ENCODE measurements at regions not wholly inside any gene's neighbourhood (a gene's known extent, or its start where the extent isn't known, plus 50 kb on each side); places are given as distances from the start of the nearest gene placed in this dataset.
A peak's percentile ranks its signal among the peaks of the same experiment; 100 is the strongest.

DNA sequence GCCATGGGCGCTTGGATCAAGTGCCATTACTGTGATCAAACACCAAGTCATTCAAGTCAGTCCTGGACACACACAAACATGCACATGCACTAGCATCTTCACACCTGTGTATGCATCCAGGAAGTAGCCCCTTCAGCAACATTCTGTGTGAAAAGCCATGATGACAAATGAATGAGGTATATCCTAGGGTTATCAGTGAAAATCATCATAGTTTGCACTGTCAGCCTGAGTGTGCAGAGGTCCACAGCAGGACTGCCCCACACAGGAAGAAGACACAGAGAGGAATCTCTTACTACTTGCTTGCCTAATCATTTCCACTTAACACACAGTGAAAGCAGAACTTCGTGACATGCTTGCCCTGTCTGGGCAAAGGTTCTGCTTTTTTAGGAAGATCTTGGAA lies 184.0 kb upstream of the ADO start:
- Mint-ChIP-seq H3K27ac (peak overlapping the region; percentile 60 to 91), H3K27me3 (no peaks in the 10 kb centered on the region), H3K9me3 (no peaks in the 10 kb centered on the region), H3K4me3 (peak overlapping the region; percentile 49), H3K36me3 (no peaks in the 10 kb centered on the region), H3K4me1 (ENCODE audit: low read depth in 2 of 2) (peaks cover 46 to 47% of the 10 kb centered on the region in 2 donors)
- DNase-seq (ENCODE audit: low spot score) (no peak), ATAC-seq (peak; percentile 81 to 88)

DNA sequence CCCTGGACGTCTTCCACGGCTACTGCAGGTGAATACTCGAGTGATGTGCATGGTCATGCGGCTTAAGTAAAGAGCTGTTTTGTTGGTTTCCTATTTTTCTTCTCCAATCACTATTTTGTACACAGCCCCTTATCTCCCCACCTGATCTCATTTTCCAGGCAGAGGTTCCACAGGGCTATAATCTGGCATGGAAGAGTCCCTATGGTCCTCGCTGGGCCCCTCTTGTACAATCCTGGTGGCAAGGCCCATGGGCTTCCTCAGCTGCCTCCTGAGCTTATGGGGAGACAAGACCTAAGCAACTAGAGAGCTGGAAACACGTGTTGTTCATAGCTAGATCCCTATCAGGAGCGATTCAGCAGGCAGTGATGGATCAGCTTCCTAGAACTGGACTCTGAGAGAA lies 181.3 kb upstream of the ADO start:
- ATAC-seq (no peak), DNase-seq (ENCODE audit: low spot score) (no peak)
- no peaks in the 10 kb centered on the region for H3K27me3 Mint-ChIP-seq
- no peaks in the 10 kb centered on the region for H3K9me3 Mint-ChIP-seq
- H3K36me3 Mint-ChIP-seq: no peaks in the 10 kb centered on the region
- no peak overlapping the region for H3K4me3 Mint-ChIP-seq
- H3K27ac Mint-ChIP-seq: peak overlapping the region in 1 of 2 donors; percentile 69
- peaks cover 31% of the 10 kb centered on the region in 2 donors for H3K4me1 Mint-ChIP-seq (ENCODE audit: low read depth in 2 of 2)

DNA sequence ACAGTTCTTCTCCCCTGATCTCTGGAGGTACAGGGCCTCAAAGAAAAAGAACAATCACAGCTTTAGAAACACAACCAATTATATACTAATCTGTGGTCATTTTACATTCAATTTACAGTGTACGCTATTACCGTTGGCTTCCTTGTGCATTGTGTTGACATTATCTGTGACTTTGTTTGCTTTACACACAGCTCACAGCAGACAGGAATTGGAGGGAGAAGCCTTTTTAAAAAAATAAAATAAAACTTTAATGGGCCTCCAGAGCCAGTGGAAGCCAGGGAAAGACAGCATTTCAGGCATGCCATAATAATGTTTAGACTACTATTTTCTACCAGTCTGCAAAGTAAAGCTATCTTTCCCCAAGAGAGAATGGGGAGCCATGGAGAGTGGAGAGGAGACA lies 179.0 kb upstream of the ADO start:
- no peaks in the 10 kb centered on the region for H3K27me3 Mint-ChIP-seq
- DNase-seq (ENCODE audit: low spot score) (no peak), ATAC-seq (no peak)
- no peaks in the 10 kb centered on the region for H3K36me3 Mint-ChIP-seq
- no peak overlapping the region for H3K4me3 Mint-ChIP-seq
- no peaks in the 10 kb centered on the region for H3K9me3 Mint-ChIP-seq
- H3K4me1 Mint-ChIP-seq (ENCODE audit: low read depth in 2 of 2): peaks cover 12 to 18% of the 10 kb centered on the region in 2 donors
- H3K27ac Mint-ChIP-seq: no peak overlapping the region

- ATAC-seq: no peak
- H3K9me3 Mint-ChIP-seq: no peaks in the 10 kb centered on the region
- H3K36me3 Mint-ChIP-seq: no peaks in the 10 kb centered on the region
- H3K27ac Mint-ChIP-seq: no peak overlapping the region
- H3K4me1 Mint-ChIP-seq (ENCODE audit: low read depth in 2 of 2): peaks cover 7 to 17% of the 10 kb centered on the region in 2 donors
- H3K27me3 Mint-ChIP-seq: no peaks in the 10 kb centered on the region
- H3K4me3 Mint-ChIP-seq: no peak overlapping the region
- no peak for DNase-seq (ENCODE audit: low spot score)
Measured at GRCh38 chr10:62626079-62626478, 178.4 kb upstream of the ADO start.

GRCh38 chr10:62626817-62627216 lies 177.7 kb upstream of the ADO start:
- DNase-seq (ENCODE audit: low spot score) (no peak), ATAC-seq (no peak)
- Mint-ChIP-seq H3K36me3 (no peaks in the 10 kb centered on the region), H3K9me3 (no peaks in the 10 kb centered on the region), H3K4me1 (ENCODE audit: low read depth in 2 of 2) (peaks cover 14 to 15% of the 10 kb centered on the region in 2 donors), H3K27me3 (no peaks in the 10 kb centered on the region), H3K4me3 (no peak overlapping the region), H3K27ac (peak overlapping the region in 1 of 2 donors; percentile 28)

DNA sequence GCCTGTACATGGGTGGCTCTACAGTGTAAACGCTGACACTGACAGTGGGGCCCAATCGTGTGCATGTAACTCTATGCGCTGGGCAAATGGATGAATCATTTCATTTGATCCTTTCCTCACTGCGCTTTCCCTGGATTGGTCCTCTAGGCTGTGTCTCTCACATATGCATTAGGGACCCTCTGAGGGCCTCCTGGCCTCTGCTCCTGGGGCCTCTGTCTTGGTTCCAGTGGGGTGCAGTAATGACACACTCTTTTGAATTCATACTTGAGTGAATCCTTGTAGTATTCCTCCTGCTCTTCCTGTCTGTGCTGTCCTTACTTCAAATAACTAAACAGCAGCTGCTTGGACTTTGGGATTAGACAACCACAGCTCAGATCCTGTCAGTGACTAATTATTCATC lies 176.5 kb upstream of the ADO start:
- DNase-seq (ENCODE audit: low spot score) (no peak), ATAC-seq (no peak)
- Mint-ChIP-seq H3K4me3 (no peak overlapping the region), H3K27me3 (no peaks in the 10 kb centered on the region), H3K27ac (no peak overlapping the region), H3K4me1 (ENCODE audit: low read depth in 2 of 2) (peaks cover 19 to 25% of the 10 kb centered on the region in 2 donors), H3K36me3 (no peaks in the 10 kb centered on the region), H3K9me3 (no peaks in the 10 kb centered on the region)

GRCh38 chr10:62631241-62631640 lies 173.3 kb upstream of the ADO start:
- DNase-seq (ENCODE audit: low spot score) (no peak), ATAC-seq (no peak)
- Mint-ChIP-seq H3K36me3 (no peaks in the 10 kb centered on the region), H3K4me1 (ENCODE audit: low read depth in 2 of 2) (peaks cover 32 to 34% of the 10 kb centered on the region in 2 donors), H3K27me3 (no peaks in the 10 kb centered on the region), H3K4me3 (no peak overlapping the region), H3K27ac (peak overlapping the region; percentile 91 to 96), H3K9me3 (no peaks in the 10 kb centered on the region)

DNA sequence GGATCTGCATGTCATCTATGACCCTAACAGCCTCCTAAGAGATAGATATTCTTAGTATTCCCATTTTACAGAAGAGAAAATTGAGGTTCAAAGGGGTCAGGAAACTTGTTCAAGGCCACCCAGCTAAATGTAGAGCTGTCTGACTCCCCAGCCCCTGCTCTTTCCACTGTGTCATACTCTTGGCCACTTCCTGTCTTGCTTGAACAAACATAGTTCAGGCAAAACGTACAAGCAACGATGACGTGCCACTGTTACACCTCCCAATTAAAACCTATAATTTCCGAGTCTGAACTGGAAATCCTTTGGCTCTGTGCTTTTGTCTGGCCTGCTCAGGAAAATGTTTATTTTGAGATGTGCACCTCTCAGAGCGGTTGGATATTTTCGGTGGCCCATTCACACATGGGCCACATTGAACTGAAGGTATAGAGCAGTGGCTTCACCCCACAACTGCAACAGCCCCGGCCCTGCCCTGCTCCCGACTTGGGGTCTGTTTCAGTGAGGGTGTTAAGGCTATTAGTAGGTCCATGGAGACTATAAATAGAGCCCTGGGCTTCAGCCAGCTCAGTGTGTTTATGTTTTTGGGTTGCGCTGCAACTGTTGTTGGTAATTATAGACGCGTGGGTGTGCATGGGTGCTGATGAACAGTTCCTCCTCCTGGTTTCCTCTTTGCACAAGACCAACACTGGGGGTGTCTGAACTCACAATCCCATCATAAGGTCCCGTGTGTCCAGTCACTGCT lies 172.3 kb upstream of the ADO start:
- Mint-ChIP-seq H3K36me3 (no peaks in the 10 kb centered on the region), H3K4me3 (peak overlapping the region; percentile 86), H3K4me1 (ENCODE audit: low read depth in 2 of 2) (peaks cover 26 to 31% of the 10 kb centered on the region in 2 donors), H3K27ac (peak overlapping the region; percentile 91 to 96), H3K9me3 (no peaks in the 10 kb centered on the region), H3K27me3 (no peaks in the 10 kb centered on the region)
- ATAC-seq: peak; percentile 94 to 96
- peak; percentile 76 for DNase-seq (ENCODE audit: low spot score)

- Mint-ChIP-seq H3K4me1 (ENCODE audit: low read depth in 2 of 2) (peaks cover 25 to 31% of the 10 kb centered on the region in 2 donors), H3K27me3 (no peaks in the 10 kb centered on the region), H3K9me3 (no peaks in the 10 kb centered on the region), H3K27ac (no peak overlapping the region), H3K4me3 (peak overlapping the region; percentile 0), H3K36me3 (no peaks in the 10 kb centered on the region)
- ATAC-seq: no peak
- no peak for DNase-seq (ENCODE audit: low spot score)
Measured at GRCh38 chr10:62633976-62634375, 170.5 kb upstream of the ADO start.

GRCh38 chr10:62634576-62634975 lies 169.9 kb upstream of the ADO start:
- H3K36me3 Mint-ChIP-seq: no peaks in the 10 kb centered on the region
- DNase-seq (ENCODE audit: low spot score) (no peak), ATAC-seq (no peak)
- H3K9me3 Mint-ChIP-seq: no peaks in the 10 kb centered on the region
- no peak overlapping the region for H3K4me3 Mint-ChIP-seq
- peak overlapping the region in 1 of 2 donors; percentile 9 for H3K27ac Mint-ChIP-seq
- no peaks in the 10 kb centered on the region for H3K27me3 Mint-ChIP-seq
- peaks cover 25 to 35% of the 10 kb centered on the region in 2 donors for H3K4me1 Mint-ChIP-seq (ENCODE audit: low read depth in 2 of 2)

DNA sequence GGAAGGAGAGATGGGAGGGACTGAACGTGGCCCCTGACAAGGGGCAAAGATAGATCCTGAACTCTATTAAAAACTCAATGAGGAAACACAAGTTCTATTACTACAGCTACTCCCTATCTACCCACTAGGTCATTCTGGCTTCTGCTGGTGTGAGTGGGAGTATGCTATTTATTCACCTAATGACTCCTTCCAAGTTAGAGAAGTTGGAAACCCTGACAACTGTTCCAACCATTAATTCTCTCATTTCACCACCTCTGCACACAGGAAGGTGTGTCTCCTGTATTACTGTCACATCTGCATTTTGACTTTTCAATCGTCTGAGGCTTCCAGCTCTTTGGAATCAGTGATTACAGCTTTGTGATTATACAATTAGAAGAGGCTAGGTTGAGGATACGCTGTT lies 169.4 kb upstream of the ADO start:
- no peaks in the 10 kb centered on the region for H3K36me3 Mint-ChIP-seq
- H3K27me3 Mint-ChIP-seq: no peaks in the 10 kb centered on the region
- peaks cover 25 to 39% of the 10 kb centered on the region in 2 donors for H3K4me1 Mint-ChIP-seq (ENCODE audit: low read depth in 2 of 2)
- DNase-seq (ENCODE audit: low spot score): no peak
- H3K4me3 Mint-ChIP-seq: no peak overlapping the region
- peak overlapping the region in 1 of 2 donors; percentile 9 for H3K27ac Mint-ChIP-seq
- ATAC-seq: no peak
- H3K9me3 Mint-ChIP-seq: no peaks in the 10 kb centered on the region

GRCh38 chr10:62636825-62637248 lies 167.7 kb upstream of the ADO start:
- DNase-seq (ENCODE audit: low spot score): no peak
- peaks cover 17 to 36% of the 10 kb centered on the region in 2 donors for H3K4me1 Mint-ChIP-seq (ENCODE audit: low read depth in 2 of 2)
- ATAC-seq: no peak
- H3K36me3 Mint-ChIP-seq: no peaks in the 10 kb centered on the region
- no peaks in the 10 kb centered on the region for H3K9me3 Mint-ChIP-seq
- no peak overlapping the region for H3K4me3 Mint-ChIP-seq
- H3K27ac Mint-ChIP-seq: no peak overlapping the region
- H3K27me3 Mint-ChIP-seq: no peaks in the 10 kb centered on the region

DNA sequence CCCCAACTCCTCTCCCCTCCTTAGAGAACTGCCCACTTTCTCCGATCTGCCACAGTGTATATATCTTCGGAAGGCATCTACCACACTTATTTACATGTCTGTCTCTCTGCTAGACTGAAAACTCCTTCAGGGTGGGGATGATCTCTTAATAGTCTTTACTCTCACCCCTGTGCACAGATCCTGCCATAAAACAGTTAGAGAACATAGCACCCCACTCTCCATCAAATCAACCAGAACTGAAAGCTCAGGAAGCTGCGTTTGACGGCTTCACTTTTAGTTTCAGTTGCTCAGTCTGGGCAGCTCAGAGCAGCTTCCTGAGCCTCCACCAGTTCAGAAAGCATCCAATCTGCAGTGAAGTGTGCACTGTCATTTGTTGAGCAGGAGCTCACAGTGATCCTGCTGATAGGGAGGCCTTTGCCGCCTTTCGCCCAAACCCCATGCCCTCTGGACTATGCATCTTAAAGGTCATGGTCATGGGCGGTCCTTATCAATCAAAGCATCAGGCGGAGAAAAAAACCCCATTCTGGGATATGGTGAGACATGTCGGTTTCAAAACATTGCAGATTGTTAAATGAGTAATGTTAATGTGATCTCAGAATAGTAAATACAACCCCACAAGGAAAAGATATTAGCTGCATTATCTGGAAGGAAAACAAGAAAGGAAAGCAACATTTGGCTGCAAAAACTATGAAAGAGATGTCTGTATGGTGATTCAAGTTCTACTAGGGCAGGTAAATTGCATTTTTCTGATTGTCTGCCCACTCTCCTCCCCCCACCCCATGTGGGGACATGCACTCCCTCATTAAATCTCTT lies 167.1 kb upstream of the ADO start:
- Mint-ChIP-seq H3K36me3 (no peaks in the 10 kb centered on the region), H3K4me1 (ENCODE audit: low read depth in 2 of 2) (peaks cover 11 to 30% of the 10 kb centered on the region in 2 donors), H3K27me3 (no peaks in the 10 kb centered on the region), H3K9me3 (no peaks in the 10 kb centered on the region), H3K27ac (no peak overlapping the region), H3K4me3 (no peak overlapping the region)
- DNase-seq (ENCODE audit: low spot score) (peak; percentile 78), ATAC-seq (peak; percentile 92 to 94)

DNA sequence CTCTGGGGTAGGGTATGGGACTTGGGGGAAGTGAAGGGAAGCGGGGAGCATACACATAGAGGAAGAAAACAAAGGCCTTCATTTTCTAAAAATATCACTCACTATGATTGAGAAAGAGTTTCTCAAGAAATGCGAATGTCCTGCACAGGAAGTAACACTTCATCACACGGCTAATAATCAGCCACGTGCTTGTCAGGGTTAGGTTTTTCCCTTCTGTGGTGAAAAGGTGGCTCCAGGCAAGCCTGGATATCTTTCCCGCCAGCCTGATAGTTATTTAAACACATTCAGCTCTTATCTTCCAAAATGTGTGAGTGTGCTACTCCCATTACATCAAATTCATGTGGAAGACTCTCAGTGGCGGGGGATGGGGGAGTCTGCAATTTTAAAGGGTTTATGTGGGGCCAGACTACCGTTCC lies 166.4 kb upstream of the ADO start:
- Mint-ChIP-seq H3K36me3 (no peaks in the 10 kb centered on the region), H3K27me3 (no peaks in the 10 kb centered on the region), H3K27ac (no peak overlapping the region), H3K4me1 (ENCODE audit: low read depth in 2 of 2) (peaks cover 7 to 28% of the 10 kb centered on the region in 2 donors), H3K4me3 (no peak overlapping the region), H3K9me3 (no peaks in the 10 kb centered on the region)
- DNase-seq (ENCODE audit: low spot score) (peak; percentile 71), ATAC-seq (peak; percentile 41 to 65)
